ENCODE measurements at regions not wholly inside any gene's neighbourhood (a gene's known extent, or its start where the extent isn't known, plus 50 kb on each side); places are given as distances from the start of the nearest gene placed in this dataset. TPM values are rescaled to one million over a fixed set of nuclear protein-coding genes. Genes with fewer than 3 reads are reported as not detected.

DNA sequence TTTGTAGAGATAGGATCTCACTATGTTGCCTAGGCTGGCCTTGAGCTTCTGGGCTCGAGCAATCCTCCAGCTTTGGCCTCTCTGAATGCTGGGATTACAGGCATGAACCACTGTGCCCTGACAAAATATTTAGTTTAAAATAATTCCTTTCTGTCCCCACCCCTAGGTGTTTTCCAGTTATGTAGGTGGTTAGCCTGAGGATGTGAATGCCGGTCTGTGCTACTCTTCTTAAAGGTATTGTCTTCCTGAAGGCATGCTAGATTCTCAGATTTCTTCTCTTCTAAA is 56.7 kb upstream of the BASP1 start:
- Histone ChIP-seq H3K36me3 (ENCODE audit: low read depth) (no peaks in the 10 kb centered on the region), H3F3A (ENCODE audit: insufficient read depth) (peaks cover 22% of the 10 kb centered on the region), H4K20me1 (ENCODE audit: insufficient read depth) (no peaks in the 10 kb centered on the region), H3K9ac (no peak overlapping the region), H3K4me1 (ENCODE audit: insufficient read depth) (peaks cover 25% of the 10 kb centered on the region), H3K27ac (no peak overlapping the region), H2AFZ (no peak overlapping the region), H3K79me2 (ENCODE audit: insufficient read depth) (peaks cover 8% of the 10 kb centered on the region; the same call in 1 of the 2 replicates), H3K9me2 (ENCODE audit: insufficient read depth) (no peaks in the 10 kb centered on the region), H3K9me3 (ENCODE audit: low read depth) (no peaks in the 10 kb centered on the region), H3K4me2 (ENCODE audit: unreplicated experiment) (no peak overlapping the region), H3K4me3 (no peak overlapping the region), H3K27me3 (replicated peaks; ENCODE audit: insufficient read depth) (no peaks in the 10 kb centered on the region)
- in situ Hi-C loops (cut with MboI): no loop called here
- no peak for TF ChIP-seq EZH2 (IDR thresholded peaks at IDR 0.05; ENCODE audit: insufficient read depth, poor library complexity, severe bottlenecking)
- no peak for TF ChIP-seq EZH2phosphoT487 (IDR thresholded peaks at IDR 0.05; ENCODE audit: insufficient read depth, low read depth)
- WGBS, 2 experiments (ENCODE audit: low coverage in 1 of 2, low lambda C conversion rate in 2 of 2, missing lambda C conversion rate in 2 of 2): 96 to 97% methylated on average over 2 of the region's 2 CpGs
- DNase-seq: no peak

GRCh38 chr5:17161662-17162061 is 55.8 kb upstream of the BASP1 start:
- Histone ChIP-seq H3K4me3 (no peak overlapping the region), H3K79me2 (ENCODE audit: insufficient read depth) (peaks cover 8% of the 10 kb centered on the region; the same call in 1 of the 2 replicates), H3K36me3 (ENCODE audit: low read depth) (no peaks in the 10 kb centered on the region), H3K4me2 (ENCODE audit: unreplicated experiment) (no peak overlapping the region), H3K4me1 (ENCODE audit: insufficient read depth) (peaks cover 15% of the 10 kb centered on the region), H3K27ac (no peak overlapping the region), H3F3A (ENCODE audit: insufficient read depth) (peaks cover 16% of the 10 kb centered on the region), H2AFZ (no peak overlapping the region), H4K20me1 (ENCODE audit: insufficient read depth) (no peaks in the 10 kb centered on the region), H3K9me2 (ENCODE audit: insufficient read depth) (no peaks in the 10 kb centered on the region), H3K9ac (no peak overlapping the region), H3K9me3 (ENCODE audit: low read depth) (no peaks in the 10 kb centered on the region), H3K27me3 (replicated peaks; ENCODE audit: insufficient read depth) (no peaks in the 10 kb centered on the region)
- in situ Hi-C loops (cut with MboI): no loop called here
- TF ChIP-seq EZH2phosphoT487 (IDR thresholded peaks at IDR 0.05; ENCODE audit: insufficient read depth, low read depth) (no peak), EZH2 (IDR thresholded peaks at IDR 0.05; ENCODE audit: insufficient read depth, poor library complexity, severe bottlenecking) (no peak)
- DNase-seq: no peak
- WGBS, 2 experiments (ENCODE audit: low coverage in 1 of 2, low lambda C conversion rate in 2 of 2, missing lambda C conversion rate in 2 of 2): 97 to 100% methylated on average over 3 of the region's 3 CpGs

DNA sequence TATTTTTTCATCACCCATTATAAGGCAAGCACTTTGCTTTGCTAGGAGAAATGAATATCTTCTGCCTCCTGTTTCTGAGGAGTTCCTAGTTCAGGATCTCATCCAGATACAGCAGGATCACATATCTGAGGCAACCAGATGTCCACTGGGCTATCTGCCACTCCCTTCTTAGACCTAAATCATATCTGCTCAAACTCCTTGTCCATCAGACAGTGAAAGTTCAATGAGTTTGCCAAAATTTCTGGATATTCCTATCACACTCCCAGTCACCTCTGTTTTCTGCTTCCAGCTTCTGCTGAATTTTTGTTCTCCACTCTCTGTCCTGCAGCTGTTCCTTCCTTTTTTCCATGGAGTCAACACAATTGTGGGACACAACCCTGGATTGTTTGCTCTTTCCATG is 54.2 kb upstream of the BASP1 start:
- in situ Hi-C loops (cut with MboI): no loop called here

GRCh38 chr5:17167171-17167891 is 50.1 kb upstream of the BASP1 start:
- Histone ChIP-seq H3K9ac (no peak overlapping the region), H3K27ac (no peak overlapping the region), H3K79me2 (ENCODE audit: insufficient read depth) (no peaks in the 10 kb centered on the region), H3K9me2 (ENCODE audit: insufficient read depth) (no peaks in the 10 kb centered on the region), H3K4me1 (ENCODE audit: insufficient read depth) (peaks cover 15% of the 10 kb centered on the region), H3K36me3 (ENCODE audit: low read depth) (no peaks in the 10 kb centered on the region), H3K27me3 (replicated peaks; ENCODE audit: insufficient read depth) (no peaks in the 10 kb centered on the region), H3F3A (ENCODE audit: insufficient read depth) (peaks cover 11% of the 10 kb centered on the region), H3K9me3 (ENCODE audit: low read depth) (no peaks in the 10 kb centered on the region), H3K4me2 (ENCODE audit: unreplicated experiment) (no peak overlapping the region), H3K4me3 (no peak overlapping the region), H4K20me1 (ENCODE audit: insufficient read depth) (no peaks in the 10 kb centered on the region), H2AFZ (no peak overlapping the region)
- 86 to 90% methylated on average over 4 of the region's 4 CpGs for WGBS, 2 experiments (ENCODE audit: low coverage in 1 of 2, low lambda C conversion rate in 2 of 2, missing lambda C conversion rate in 2 of 2)
- DNase-seq: no peak
- in situ Hi-C loops (cut with MboI): no loop called here
- no peak for TF ChIP-seq EZH2 (IDR thresholded peaks at IDR 0.05; ENCODE audit: insufficient read depth, poor library complexity, severe bottlenecking)
- TF ChIP-seq EZH2phosphoT487 (IDR thresholded peaks at IDR 0.05; ENCODE audit: insufficient read depth, low read depth): no peak

More for the DNA sequence above, 54.2 kb upstream of the BASP1 start:
- peaks cover 2% of the 10 kb centered on the region for H3F3A ChIP-seq (ENCODE audit: insufficient read depth)
- H3K79me2 ChIP-seq (ENCODE audit: insufficient read depth): peaks cover 8% of the 10 kb centered on the region; the same call in 1 of the 2 replicates
- no peak overlapping the region for H2AFZ ChIP-seq
- peaks cover 2% of the 10 kb centered on the region for H3K4me1 ChIP-seq (ENCODE audit: insufficient read depth)
- H3K4me3 ChIP-seq: no peak overlapping the region
- H3K9me2 ChIP-seq (ENCODE audit: insufficient read depth): no peaks in the 10 kb centered on the region
- TF ChIP-seq EZH2 (IDR thresholded peaks at IDR 0.05; ENCODE audit: insufficient read depth, poor library complexity, severe bottlenecking) (no peak), EZH2phosphoT487 (IDR thresholded peaks at IDR 0.05; ENCODE audit: insufficient read depth, low read depth) (no peak)
- H3K36me3 ChIP-seq (ENCODE audit: low read depth): no peaks in the 10 kb centered on the region
- no peaks in the 10 kb centered on the region for H3K27me3 ChIP-seq (replicated peaks; ENCODE audit: insufficient read depth)
- no peak overlapping the region for H3K4me2 ChIP-seq (ENCODE audit: unreplicated experiment)
- no peak overlapping the region for H3K27ac ChIP-seq
- no peaks in the 10 kb centered on the region for H4K20me1 ChIP-seq (ENCODE audit: insufficient read depth)
- H3K9ac ChIP-seq: no peak overlapping the region
- DNase-seq: no peak
- no peaks in the 10 kb centered on the region for H3K9me3 ChIP-seq (ENCODE audit: low read depth)

Small RNA genes in the stretch of these regions (small RNA-seq; reads per million reads assigned to genes)
- gene RF00019 (ENCODE audit: low read depth, low replicate concordance): not detected
- not detected for gene RNA5SP180 (ENCODE audit: low read depth, low replicate concordance)

Measured in GM23248 (cell line).